ENCODE measurements at regions not wholly inside any gene's neighbourhood (a gene's known extent, or its start where the extent isn't known, plus 50 kb on each side); places are given as distances from the start of the nearest gene placed in this dataset.
A peak's percentile ranks its signal among the peaks of the same experiment; 100 is the strongest.

GRCh38 chrX:9144701-9145241 is 110.8 kb upstream of the FAM9B start:
- no peak overlapping the region for H3K4me3 ChIP-seq (ENCODE audit: low read depth, low read length)
- no peak for TF ChIP-seq CTCF (IDR thresholded peaks at IDR 0.05; ENCODE audit: insufficient read depth, low read length)
- DNase-seq (ENCODE audit: low read depth), result no peak

GRCh38 chrX:9146657-9147056 is 112.7 kb upstream of the FAM9B start:
- no peak for DNase-seq (ENCODE audit: low read depth)
- no peak overlapping the region for H3K4me3 ChIP-seq (ENCODE audit: low read depth, low read length)
- TF ChIP-seq CTCF (IDR thresholded peaks at IDR 0.05; ENCODE audit: insufficient read depth, low read length), result no peak

GRCh38 chrX:9147086-9147485 is 113.2 kb upstream of the FAM9B start:
- H3K4me3 ChIP-seq (ENCODE audit: low read depth, low read length), result no peak overlapping the region
- TF ChIP-seq CTCF (IDR thresholded peaks at IDR 0.05; ENCODE audit: insufficient read depth, low read length), result no peak
- DNase-seq (ENCODE audit: low read depth), result no peak

- no peak for DNase-seq (ENCODE audit: low read depth)
- no peak for TF ChIP-seq CTCF (IDR thresholded peaks at IDR 0.05; ENCODE audit: insufficient read depth, low read length)
- no peak overlapping the region for H3K4me3 ChIP-seq (ENCODE audit: low read depth, low read length)
Observed at GRCh38 chrX:9147726-9148125, 113.8 kb upstream of the FAM9B start.

GRCh38 chrX:9148615-9149399 is 114.9 kb upstream of the FAM9B start:
- no peak for TF ChIP-seq CTCF (IDR thresholded peaks at IDR 0.05; ENCODE audit: insufficient read depth, low read length)
- DNase-seq (ENCODE audit: low read depth), result peak; percentile 64
- H3K4me3 ChIP-seq (ENCODE audit: low read depth, low read length), result no peak overlapping the region

GRCh38 chrX:9149501-9150245 is 115.7 kb upstream of the FAM9B start:
- no peak for TF ChIP-seq CTCF (IDR thresholded peaks at IDR 0.05; ENCODE audit: insufficient read depth, low read length)
- H3K4me3 ChIP-seq (ENCODE audit: low read depth, low read length), result no peak overlapping the region
- DNase-seq (ENCODE audit: low read depth), result no peak
